ENCODE measurements at regions not wholly inside any gene's neighbourhood (a gene's known extent, or its start where the extent isn't known, plus 50 kb on each side); places are given as distances from the start of the nearest gene placed in this dataset.
"Not testable (repeated sequence)": the region's sequence is repeated elsewhere in the genome, so short reads cannot be mapped to it uniquely, and the experiment has no call there.

DNA sequence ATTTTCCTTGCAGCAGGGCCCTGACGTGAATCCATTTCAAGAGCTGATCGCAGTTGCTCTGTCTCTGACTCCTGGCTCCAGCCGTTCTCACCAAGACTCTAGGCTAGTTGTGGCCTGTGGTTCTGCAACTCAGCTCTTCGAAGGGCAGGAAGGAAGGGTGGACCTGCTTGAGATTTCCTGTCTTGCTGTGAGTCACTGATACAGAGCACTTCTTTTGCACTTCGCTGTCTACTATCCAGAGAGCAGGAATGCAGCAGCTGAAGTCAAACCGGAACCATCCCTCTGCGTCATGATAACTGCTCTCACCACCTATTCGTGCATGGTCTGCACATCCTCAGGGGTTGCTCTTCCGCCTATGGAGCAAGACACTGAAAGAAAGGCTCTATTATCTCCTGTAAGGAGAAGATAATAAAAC lies 59.7 kb downstream of the RAP2B start:
- Histone ChIP-seq H3K27ac (ENCODE audit: low read length) (peak overlapping the region; percentile 96), H3K4me3 (ENCODE audit: control insufficient read depth in 1 of 2, extremely low read depth in 1 of 2, low read length in 1 of 2) (peak overlapping the region; percentile 16 to 35), H3K27me3 (replicated peaks in 1 of 2; ENCODE audit: control insufficient read depth in 2 of 2, extremely low read depth in 1 of 2, insufficient read depth in 2 of 2, low read length in 1 of 2) (no peaks in the 10 kb centered on the region), H3K4me1 (ENCODE audit: control insufficient read depth in 1 of 2, extremely low read depth in 1 of 2, insufficient read depth in 2 of 2, low read length in 2 of 2) (peaks cover 44 to 47% of the 10 kb centered on the region in 2 experiments), H3K36me3 (ENCODE audit: control insufficient read depth in 2 of 2, extremely low read depth in 1 of 2, insufficient read depth in 1 of 2, low read length in 1 of 2) (no peaks in the 10 kb centered on the region), H3K9me3 (no peaks in the 10 kb centered on the region)
- WGBS (ENCODE audit: insufficient coverage) = 0% methylated on average over 5 of the region's 9 CpGs
- no peaks in the 10 kb centered on the region for H3K27me3 Mint-ChIP-seq
- ATAC-seq (replicated peaks in 1 of 4) (peak; percentile 97 to 99 (median 99)), DNase-seq (peak; percentile 56 to 92 (median 76))
- CTCF ChIA-PET = interaction anchor here (0.6 to 1.6 kb wide), 9 partner anchors 12 to 69 kb away, joined by 3 to 16 read pairs (median 5); no protein-coding TSS in a partner anchor
- peak overlapping the region; percentile 93 to 97 for H3K27ac Mint-ChIP-seq
- H3K4me3 Mint-ChIP-seq = peak overlapping the region; percentile 59 to 74 (median 69)
- POLR2A ChIA-PET = interaction anchor here (0.5 to 1.7 kb wide), 6 partner anchors 9 to 61 kb away, joined by 3 to 7 read pairs (median 4); partner anchors contain the start of gene RAP2B (in 1 of the 2)
- peaks cover 68 to 72% (median 70%) of the 10 kb centered on the region in 3 donors for H3K4me1 Mint-ChIP-seq
- H3K36me3 Mint-ChIP-seq = peaks cover 9% of the 10 kb centered on the region
- H3K9me3 Mint-ChIP-seq = peaks cover 4 to 19% (median 9%) of the 10 kb centered on the region in 3 donors

DNA sequence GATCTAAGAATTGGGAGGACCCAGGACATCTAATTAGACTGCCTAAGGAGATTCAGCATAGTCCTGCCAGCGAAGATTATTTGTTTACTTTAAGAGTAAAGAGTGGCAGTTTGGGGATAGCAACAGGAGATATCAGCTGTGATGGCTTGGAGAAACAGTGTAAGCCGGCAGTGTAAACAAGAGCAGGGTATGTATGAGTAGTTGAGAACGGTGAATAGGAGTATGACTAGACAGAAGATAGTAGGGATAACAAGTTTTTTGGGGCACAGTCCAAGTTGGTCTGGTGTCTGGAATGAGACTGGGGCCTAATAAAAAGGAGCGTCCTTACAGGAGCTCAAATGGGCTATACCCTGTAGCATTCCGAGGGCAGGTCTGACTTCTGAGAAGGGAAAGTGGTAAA lies 64.9 kb downstream of the RAP2B start:
- POLR2A ChIA-PET; H3K27me3 Mint-ChIP-seq; H3K27ac ChIP-seq (ENCODE audit: low read length); H3K9me3 ChIP-seq; CTCF ChIA-PET; H3K27ac Mint-ChIP-seq; H3K36me3 Mint-ChIP-seq; H3K9me3 Mint-ChIP-seq; H3K4me3 ChIP-seq (ENCODE audit: control insufficient read depth in 1 of 2, extremely low read depth in 1 of 2, low read length in 1 of 2); H3K27me3 ChIP-seq (replicated peaks in 1 of 2; ENCODE audit: control insufficient read depth in 2 of 2, extremely low read depth in 1 of 2, insufficient read depth in 2 of 2, low read length in 1 of 2); DNase-seq; H3K36me3 ChIP-seq (ENCODE audit: control insufficient read depth in 2 of 2, extremely low read depth in 1 of 2, insufficient read depth in 1 of 2, low read length in 1 of 2); H3K4me3 Mint-ChIP-seq; ATAC-seq (replicated peaks in 1 of 4): not testable (repeated sequence)
- H3K4me1 ChIP-seq (ENCODE audit: control insufficient read depth in 1 of 2, extremely low read depth in 1 of 2, insufficient read depth in 2 of 2, low read length in 2 of 2) = peaks cover 13 to 23% of the 10 kb centered on the region in 2 experiments
- peaks cover 22 to 27% (median 25%) of the 10 kb centered on the region in 3 donors for H3K4me1 Mint-ChIP-seq
- 98% methylated on average over 4 of the region's 5 CpGs for WGBS (ENCODE audit: insufficient coverage)

DNA sequence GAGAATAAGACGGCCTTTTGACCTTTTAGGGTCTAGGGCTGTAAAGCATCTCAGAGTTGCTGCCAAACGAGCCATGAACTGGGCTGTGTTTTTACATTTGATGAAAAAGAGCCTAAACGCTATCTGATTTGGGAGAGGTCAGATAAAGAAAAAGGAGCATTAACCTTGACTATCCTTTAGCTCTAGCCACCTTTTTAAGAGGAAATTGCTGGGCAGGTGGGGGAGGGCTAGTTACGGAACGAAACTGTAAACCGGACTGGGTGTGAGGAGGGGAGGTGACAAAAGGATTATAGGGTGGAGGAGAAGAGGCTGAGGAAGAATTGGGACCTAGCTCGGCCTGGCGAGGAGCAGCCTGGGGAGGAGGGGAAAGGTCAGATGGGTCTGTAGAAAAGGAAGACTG lies 68.4 kb downstream of the RAP2B start:
- H3K4me3 ChIP-seq (ENCODE audit: control insufficient read depth in 1 of 2, extremely low read depth in 1 of 2, low read length in 1 of 2); H3K36me3 ChIP-seq (ENCODE audit: control insufficient read depth in 2 of 2, extremely low read depth in 1 of 2, insufficient read depth in 1 of 2, low read length in 1 of 2); CTCF ChIA-PET; H3K27ac Mint-ChIP-seq; H3K4me3 Mint-ChIP-seq; H3K36me3 Mint-ChIP-seq; H3K9me3 Mint-ChIP-seq; ATAC-seq (replicated peaks in 1 of 4); H3K27me3 ChIP-seq (replicated peaks in 1 of 2; ENCODE audit: control insufficient read depth in 2 of 2, extremely low read depth in 1 of 2, insufficient read depth in 2 of 2, low read length in 1 of 2); H3K27ac ChIP-seq (ENCODE audit: low read length); H3K4me1 ChIP-seq (ENCODE audit: control insufficient read depth in 1 of 2, extremely low read depth in 1 of 2, insufficient read depth in 2 of 2, low read length in 2 of 2); H3K9me3 ChIP-seq; POLR2A ChIA-PET; H3K27me3 Mint-ChIP-seq; DNase-seq: not testable (repeated sequence)
- WGBS (ENCODE audit: insufficient coverage) = 96% methylated on average over 5 of the region's 8 CpGs
- H3K4me1 Mint-ChIP-seq = peaks cover 10 to 16% (median 12%) of the 10 kb centered on the region in 3 donors

DNA sequence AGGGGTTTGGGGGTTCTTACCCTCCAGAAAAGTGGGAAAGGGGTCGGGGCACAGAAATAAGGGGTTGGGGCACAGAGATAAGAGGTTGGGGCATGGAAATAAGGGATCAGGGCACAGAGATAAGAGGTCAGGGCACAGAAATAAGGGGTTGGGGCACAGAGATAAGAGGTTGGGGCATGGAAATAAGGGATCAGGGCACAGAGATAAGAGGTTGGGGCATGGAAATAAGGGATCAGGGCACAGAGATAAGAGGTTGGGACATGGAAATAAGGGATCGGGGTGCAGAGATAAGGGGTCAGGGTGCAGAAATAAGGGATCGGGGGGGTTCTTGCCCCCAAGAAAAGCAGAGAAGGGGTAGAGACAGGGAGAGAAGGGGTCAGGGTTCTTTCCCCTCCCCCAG lies 69.2 kb downstream of the RAP2B start:
- ATAC-seq (replicated peaks in 1 of 4); H3K27ac ChIP-seq (ENCODE audit: low read length); H3K27ac Mint-ChIP-seq; H3K27me3 Mint-ChIP-seq; CTCF ChIA-PET; H3K36me3 Mint-ChIP-seq; H3K4me1 ChIP-seq (ENCODE audit: control insufficient read depth in 1 of 2, extremely low read depth in 1 of 2, insufficient read depth in 2 of 2, low read length in 2 of 2); H3K9me3 Mint-ChIP-seq; POLR2A ChIA-PET; H3K4me3 Mint-ChIP-seq; H3K9me3 ChIP-seq; H3K4me3 ChIP-seq (ENCODE audit: control insufficient read depth in 1 of 2, extremely low read depth in 1 of 2, low read length in 1 of 2); DNase-seq; H3K27me3 ChIP-seq (replicated peaks in 1 of 2; ENCODE audit: control insufficient read depth in 2 of 2, extremely low read depth in 1 of 2, insufficient read depth in 2 of 2, low read length in 1 of 2); H3K36me3 ChIP-seq (ENCODE audit: control insufficient read depth in 2 of 2, extremely low read depth in 1 of 2, insufficient read depth in 1 of 2, low read length in 1 of 2): not testable (repeated sequence)
- 79% methylated on average over 2 of the region's 3 CpGs for WGBS (ENCODE audit: insufficient coverage)
- H3K4me1 Mint-ChIP-seq = peaks cover 10 to 16% (median 12%) of the 10 kb centered on the region in 3 donors

DNA sequence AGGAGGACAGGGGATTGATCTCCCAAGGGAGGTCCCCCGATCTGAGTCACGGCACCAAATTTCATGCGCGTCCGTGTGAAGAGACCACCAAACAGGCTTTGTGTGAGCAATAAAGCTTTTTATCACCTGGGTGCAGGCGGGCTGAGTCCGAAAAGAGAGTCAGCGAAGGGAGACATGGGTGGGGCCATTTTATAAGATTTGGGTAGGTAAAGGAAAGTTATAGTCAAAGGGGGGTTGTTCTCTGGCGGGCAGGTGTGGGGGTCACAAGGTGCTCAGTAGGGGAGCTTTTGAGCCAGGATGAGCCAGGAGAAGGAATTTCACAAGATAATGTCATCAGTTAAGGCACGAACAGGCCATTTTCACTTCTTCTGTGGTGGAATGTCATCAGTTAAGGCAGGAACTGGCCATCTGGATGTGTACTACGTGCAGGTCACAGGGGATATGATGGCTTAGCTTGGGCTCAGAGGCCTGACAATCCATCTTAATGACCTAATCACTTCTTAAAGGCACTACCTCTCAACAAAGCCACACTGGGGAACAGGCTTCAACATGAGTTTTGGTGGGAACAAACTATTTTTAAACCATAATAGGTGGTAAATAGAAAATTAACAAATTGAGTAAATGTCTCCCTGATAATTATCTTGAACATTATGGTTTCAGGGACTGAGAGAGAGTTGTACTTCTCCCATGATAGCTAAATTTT lies 70.2 kb downstream of the RAP2B start:
- Mint-ChIP-seq H3K4me1 (peaks cover 10 to 16% (median 12%) of the 10 kb centered on the region in 3 donors), H3K27ac (peak overlapping the region in 1 of 2 donors; percentile 17)
- H3K9me3 ChIP-seq; H3K36me3 Mint-ChIP-seq; H3K36me3 ChIP-seq (ENCODE audit: control insufficient read depth in 2 of 2, extremely low read depth in 1 of 2, insufficient read depth in 1 of 2, low read length in 1 of 2); POLR2A ChIA-PET; H3K9me3 Mint-ChIP-seq; H3K27me3 ChIP-seq (replicated peaks in 1 of 2; ENCODE audit: control insufficient read depth in 2 of 2, extremely low read depth in 1 of 2, insufficient read depth in 2 of 2, low read length in 1 of 2); H3K27ac ChIP-seq (ENCODE audit: low read length); ATAC-seq (replicated peaks in 1 of 4); H3K27me3 Mint-ChIP-seq; H3K4me3 ChIP-seq (ENCODE audit: control insufficient read depth in 1 of 2, extremely low read depth in 1 of 2, low read length in 1 of 2); DNase-seq; H3K4me1 ChIP-seq (ENCODE audit: control insufficient read depth in 1 of 2, extremely low read depth in 1 of 2, insufficient read depth in 2 of 2, low read length in 2 of 2); H3K4me3 Mint-ChIP-seq: not testable (repeated sequence)
- CTCF ChIA-PET = interaction anchor here in 1 of 2 donors (0.6 kb wide), 2 partner anchors 9 to 20 kb away, joined by 3 to 5 read pairs; no protein-coding TSS in a partner anchor
- WGBS (ENCODE audit: insufficient coverage) = 67% methylated on average over 1 of the region's 11 CpGs

DNA sequence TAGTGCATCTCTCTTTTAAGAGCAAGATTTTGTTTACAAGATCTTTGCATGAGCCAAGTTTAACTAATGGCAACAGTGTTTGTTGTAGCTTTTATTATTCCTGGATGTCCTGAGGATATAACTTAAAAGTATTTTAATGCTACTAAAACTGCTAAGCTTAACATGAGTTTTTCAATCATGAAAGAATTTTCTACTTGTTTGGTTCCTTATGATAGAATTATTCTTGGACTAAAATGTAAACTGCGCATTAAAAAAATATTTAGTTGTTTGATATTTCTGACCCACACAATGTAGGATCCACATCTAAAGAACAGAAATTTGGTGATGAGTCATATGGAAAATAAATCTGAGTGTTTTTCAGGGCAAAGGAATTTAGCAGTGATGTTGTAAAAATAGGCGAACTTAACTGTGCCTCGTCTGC lies 70.8 kb downstream of the RAP2B start:
- POLR2A ChIA-PET = no interaction called here
- no peak for ATAC-seq (replicated peaks in 1 of 4)
- Histone ChIP-seq H3K4me3 (ENCODE audit: control insufficient read depth in 1 of 2, extremely low read depth in 1 of 2, low read length in 1 of 2) (no peak overlapping the region), H3K27ac (ENCODE audit: low read length) (no peak overlapping the region), H3K27me3 (replicated peaks in 1 of 2; ENCODE audit: control insufficient read depth in 2 of 2, extremely low read depth in 1 of 2, insufficient read depth in 2 of 2, low read length in 1 of 2) (no peaks in the 10 kb centered on the region), H3K4me1 (ENCODE audit: control insufficient read depth in 1 of 2, extremely low read depth in 1 of 2, insufficient read depth in 2 of 2, low read length in 2 of 2) (peaks cover 0 to 6% of the 10 kb centered on the region in 2 experiments), H3K9me3 (no peaks in the 10 kb centered on the region), H3K36me3 (ENCODE audit: control insufficient read depth in 2 of 2, extremely low read depth in 1 of 2, insufficient read depth in 1 of 2, low read length in 1 of 2) (no peaks in the 10 kb centered on the region)
- no peak overlapping the region for H3K4me3 Mint-ChIP-seq
- DNase-seq = no peak
- H3K4me1 Mint-ChIP-seq = peaks cover 10 to 16% (median 12%) of the 10 kb centered on the region in 3 donors
- H3K27ac Mint-ChIP-seq = peak overlapping the region in 1 of 2 donors; percentile 19
- H3K36me3 Mint-ChIP-seq = no peaks in the 10 kb centered on the region
- no peaks in the 10 kb centered on the region for H3K27me3 Mint-ChIP-seq
- no peaks in the 10 kb centered on the region for H3K9me3 Mint-ChIP-seq
- CTCF ChIA-PET = interaction anchor here in 1 of 2 donors (0.6 kb wide), 1 partner anchor 20 kb away, joined by 3 read pairs; no protein-coding TSS in a partner anchor
- no CpG with 5 or more reads among the region's 3 CpGs for WGBS (ENCODE audit: insufficient coverage)

All from T-cell (primary cell).